ENCODE measurements at regions not wholly inside any gene's neighbourhood (a gene's known extent, or its start where the extent isn't known, plus 50 kb on each side); places are given as distances from the start of the nearest gene placed in this dataset.

DNA sequence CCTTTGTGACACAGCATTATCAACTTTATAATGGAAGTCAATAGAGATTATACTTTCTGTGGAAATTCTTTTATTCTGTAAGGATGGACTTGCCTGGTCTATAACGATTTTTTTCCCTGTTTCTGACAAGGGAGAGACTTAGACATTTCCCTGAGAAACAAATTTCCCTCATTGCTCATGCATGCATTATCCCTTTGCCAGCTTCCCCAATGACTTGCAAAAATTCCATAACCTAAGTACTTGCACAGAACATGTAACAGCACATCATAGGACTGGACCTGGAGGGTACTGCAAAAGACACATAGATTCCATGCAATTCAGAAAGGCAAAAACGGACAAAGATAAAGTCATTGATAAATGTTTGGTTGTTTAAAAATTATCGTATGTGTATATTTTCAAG, 166.7 kb downstream of the FHIP1A start:
- TF ChIP-seq, protein P1, sequence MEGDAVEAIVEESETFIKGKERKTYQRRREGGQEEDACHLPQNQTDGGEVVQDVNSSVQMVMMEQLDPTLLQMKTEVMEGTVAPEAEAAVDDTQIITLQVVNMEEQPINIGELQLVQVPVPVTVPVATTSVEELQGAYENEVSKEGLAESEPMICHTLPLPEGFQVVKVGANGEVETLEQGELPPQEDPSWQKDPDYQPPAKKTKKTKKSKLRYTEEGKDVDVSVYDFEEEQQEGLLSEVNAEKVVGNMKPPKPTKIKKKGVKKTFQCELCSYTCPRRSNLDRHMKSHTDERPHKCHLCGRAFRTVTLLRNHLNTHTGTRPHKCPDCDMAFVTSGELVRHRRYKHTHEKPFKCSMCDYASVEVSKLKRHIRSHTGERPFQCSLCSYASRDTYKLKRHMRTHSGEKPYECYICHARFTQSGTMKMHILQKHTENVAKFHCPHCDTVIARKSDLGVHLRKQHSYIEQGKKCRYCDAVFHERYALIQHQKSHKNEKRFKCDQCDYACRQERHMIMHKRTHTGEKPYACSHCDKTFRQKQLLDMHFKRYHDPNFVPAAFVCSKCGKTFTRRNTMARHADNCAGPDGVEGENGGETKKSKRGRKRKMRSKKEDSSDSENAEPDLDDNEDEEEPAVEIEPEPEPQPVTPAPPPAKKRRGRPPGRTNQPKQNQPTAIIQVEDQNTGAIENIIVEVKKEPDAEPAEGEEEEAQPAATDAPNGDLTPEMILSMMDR (conservative IDR thresholded peaks at IDR 0.05; ENCODE audit: low read depth, low read length) = no peak
- no peak for TF ChIP-seq POLR2A (IDR thresholded peaks at IDR 0.05; ENCODE audit: low read depth, low read length)
- TF ChIP-seq RCOR1 (IDR thresholded peaks at IDR 0.05; ENCODE audit: insufficient replicate concordance, low read length) = no peak
- TF ChIP-seq, protein P2, sequence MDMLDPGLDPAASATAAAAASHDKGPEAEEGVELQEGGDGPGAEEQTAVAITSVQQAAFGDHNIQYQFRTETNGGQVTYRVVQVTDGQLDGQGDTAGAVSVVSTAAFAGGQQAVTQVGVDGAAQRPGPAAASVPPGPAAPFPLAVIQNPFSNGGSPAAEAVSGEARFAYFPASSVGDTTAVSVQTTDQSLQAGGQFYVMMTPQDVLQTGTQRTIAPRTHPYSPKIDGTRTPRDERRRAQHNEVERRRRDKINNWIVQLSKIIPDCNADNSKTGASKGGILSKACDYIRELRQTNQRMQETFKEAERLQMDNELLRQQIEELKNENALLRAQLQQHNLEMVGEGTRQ (IDR thresholded peaks at IDR 0.05; ENCODE audit: low read depth, low read length) = no peak
- no peak for TF ChIP-seq MXI1 (IDR thresholded peaks at IDR 0.05; ENCODE audit: borderline replicate concordance, low read depth, low read length)
- no peak for TF ChIP-seq MAFK (IDR thresholded peaks at IDR 0.05; ENCODE audit: low read depth, low read length)
- no peak for TF ChIP-seq FOS (IDR thresholded peaks at IDR 0.05; ENCODE audit: low read depth, low read length)
- TF ChIP-seq RAD21 (IDR thresholded peaks at IDR 0.05; ENCODE audit: low read length) = no peak
- TF ChIP-seq CEBPB (IDR thresholded peaks at IDR 0.05; ENCODE audit: low read depth, low read length) = no peak
- TF ChIP-seq MAZ (IDR thresholded peaks at IDR 0.05; ENCODE audit: borderline replicate concordance, low read depth, low read length) = no peak
- TF ChIP-seq RFX5 (IDR thresholded peaks at IDR 0.05; ENCODE audit: low read depth, low read length) = no peak
- no peak for TF ChIP-seq SMC3 (IDR thresholded peaks at IDR 0.05; ENCODE audit: low read depth, low read length)
- no peak for TF ChIP-seq BHLHE40 (IDR thresholded peaks at IDR 0.05; ENCODE audit: low read depth, low read length)

Data from IMR-90 (cell line).